NB4 (cell line): ENCODE measurements at regions not wholly inside any gene's neighbourhood (a gene's known extent, or its start where the extent isn't known, plus 50 kb on each side); places are given as distances from the start of the nearest gene placed in this dataset.
A peak's percentile ranks its signal among the peaks of the same experiment; 100 is the strongest.

Source experiments
- DNase-seq: peaks from one replicate; pipeline ENCODE4 v3.0.0; 2010; ENCODE audit warnings: low read depth
- H3K4me3 ChIP-seq: one replicate; pipeline ENCODE4 v1.5.1; 2011; ENCODE audit warnings: mild to moderate bottlenecking, low read depth, low read length, moderate library complexity
- MYC ChIP-seq: IDR thresholded peaks from 2 replicates; pipeline ENCODE4 v1.6.1; 2011; ENCODE audit warnings: low read depth, low read length
- POLR2A ChIP-seq: IDR thresholded peaks from 2 replicates; pipeline ENCODE4 v1.6.1; 2011; ENCODE audit warnings: mild to moderate bottlenecking; ENCODE audit not compliant: insufficient read length; ENCODE audit errors: extremely low read depth
- TF ChIP-seq, protein P1 (sequence below): IDR thresholded peaks from one replicate; pipeline ENCODE4 v1.5.1; 2012; ENCODE audit warnings: low read depth, low read length
- TF ChIP-seq, protein P2 (sequence below): IDR thresholded peaks from 2 replicates; pipeline ENCODE4 v1.6.1; 2011; ENCODE audit warnings: low read depth, low read length

GRCh38 chr5:39605588-39606575 lies 181.1 kb upstream of the DAB2 start:
- H3K4me3 ChIP-seq, result no peak overlapping the region
- no peak for DNase-seq
- TF ChIP-seq, protein P1, sequence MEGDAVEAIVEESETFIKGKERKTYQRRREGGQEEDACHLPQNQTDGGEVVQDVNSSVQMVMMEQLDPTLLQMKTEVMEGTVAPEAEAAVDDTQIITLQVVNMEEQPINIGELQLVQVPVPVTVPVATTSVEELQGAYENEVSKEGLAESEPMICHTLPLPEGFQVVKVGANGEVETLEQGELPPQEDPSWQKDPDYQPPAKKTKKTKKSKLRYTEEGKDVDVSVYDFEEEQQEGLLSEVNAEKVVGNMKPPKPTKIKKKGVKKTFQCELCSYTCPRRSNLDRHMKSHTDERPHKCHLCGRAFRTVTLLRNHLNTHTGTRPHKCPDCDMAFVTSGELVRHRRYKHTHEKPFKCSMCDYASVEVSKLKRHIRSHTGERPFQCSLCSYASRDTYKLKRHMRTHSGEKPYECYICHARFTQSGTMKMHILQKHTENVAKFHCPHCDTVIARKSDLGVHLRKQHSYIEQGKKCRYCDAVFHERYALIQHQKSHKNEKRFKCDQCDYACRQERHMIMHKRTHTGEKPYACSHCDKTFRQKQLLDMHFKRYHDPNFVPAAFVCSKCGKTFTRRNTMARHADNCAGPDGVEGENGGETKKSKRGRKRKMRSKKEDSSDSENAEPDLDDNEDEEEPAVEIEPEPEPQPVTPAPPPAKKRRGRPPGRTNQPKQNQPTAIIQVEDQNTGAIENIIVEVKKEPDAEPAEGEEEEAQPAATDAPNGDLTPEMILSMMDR, result no peak
- TF ChIP-seq, protein P2, sequence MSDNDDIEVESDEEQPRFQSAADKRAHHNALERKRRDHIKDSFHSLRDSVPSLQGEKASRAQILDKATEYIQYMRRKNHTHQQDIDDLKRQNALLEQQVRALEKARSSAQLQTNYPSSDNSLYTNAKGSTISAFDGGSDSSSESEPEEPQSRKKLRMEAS, result no peak
- TF ChIP-seq MYC, result no peak
- TF ChIP-seq POLR2A, result no peak

DNA sequence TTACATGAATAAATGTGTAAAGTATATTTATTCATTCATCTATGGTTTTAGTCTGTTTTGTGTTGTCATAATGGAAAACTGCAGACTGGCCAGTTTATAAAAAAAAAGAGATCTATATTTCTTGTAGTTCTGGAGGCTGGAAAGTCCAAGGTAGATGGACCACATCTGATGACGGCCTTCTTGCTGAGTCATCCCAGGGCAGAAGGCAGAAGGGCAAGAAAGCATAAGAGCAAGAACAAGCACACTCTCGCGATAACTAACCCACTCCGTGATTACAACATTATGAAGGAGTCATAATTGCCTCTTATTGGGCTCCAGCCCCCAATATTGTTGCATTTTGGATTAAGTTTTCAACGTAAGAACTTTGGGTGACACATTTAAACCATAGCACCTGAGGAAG lies 180.4 kb upstream of the DAB2 start:
- TF ChIP-seq POLR2A (no peak), MYC (no peak)
- TF ChIP-seq, protein P2, result no peak
- TF ChIP-seq, protein P1, result no peak
- no peak overlapping the region for H3K4me3 ChIP-seq
- DNase-seq, result no peak

DNA sequence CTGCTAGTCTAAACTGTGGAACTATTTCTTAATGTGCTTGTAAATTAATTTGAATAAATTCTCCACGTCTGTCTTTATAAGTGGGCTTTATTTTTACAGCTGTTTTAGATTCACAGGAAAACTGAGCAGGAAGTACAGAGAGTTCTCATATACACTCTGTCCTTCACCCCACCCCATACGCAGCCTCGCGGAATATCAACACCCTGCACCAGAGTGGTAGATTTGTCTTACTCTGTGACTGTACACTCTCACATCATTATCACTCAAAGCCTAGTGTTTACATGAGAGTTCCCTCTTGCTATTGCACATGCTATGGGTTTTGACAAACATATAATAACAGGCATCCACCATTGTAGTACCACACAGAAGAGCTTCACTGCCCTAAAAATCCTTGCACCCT lies 179.7 kb upstream of the DAB2 start:
- DNase-seq, result no peak
- TF ChIP-seq POLR2A, result no peak
- TF ChIP-seq, protein P1, result no peak
- no peak for TF ChIP-seq MYC
- TF ChIP-seq, protein P2, result no peak
- no peak overlapping the region for H3K4me3 ChIP-seq

GRCh38 chr5:39599721-39600431 lies 175.1 kb upstream of the DAB2 start:
- TF ChIP-seq, protein P2, result no peak
- TF ChIP-seq, protein P1, result peak; percentile 6
- no peak overlapping the region for H3K4me3 ChIP-seq
- DNase-seq, result peak; percentile 35

- no peak for DNase-seq
- no peak overlapping the region for H3K4me3 ChIP-seq
- TF ChIP-seq, protein P1, result no peak
- TF ChIP-seq POLR2A (no peak), MYC (no peak)
- TF ChIP-seq, protein P2, result no peak
Observed at GRCh38 chr5:39598661-39599248, 174.0 kb upstream of the DAB2 start.
